ENCODE measurements at regions not wholly inside any gene's neighbourhood (a gene's known extent, or its start where the extent isn't known, plus 50 kb on each side); places are given as distances from the start of the nearest gene placed in this dataset.

- TF ChIP-seq RAD21 (IDR thresholded peaks at IDR 0.05; ENCODE audit: low read depth) (no peak), TEAD4 (IDR thresholded peaks at IDR 0.05) (no peak), REST (IDR thresholded peaks at IDR 0.05; ENCODE audit: low read depth) (no peak), TCF12 (IDR thresholded peaks at IDR 0.05; ENCODE audit: low read depth) (no peak), FOXM1 (IDR thresholded peaks at IDR 0.05; ENCODE audit: borderline replicate concordance, low read depth) (no peak), EGR1 (IDR thresholded peaks at IDR 0.05) (no peak), YY1 (IDR thresholded peaks at IDR 0.05; ENCODE audit: low read depth) (no peak), TAF1 (IDR thresholded peaks at IDR 0.05; ENCODE audit: low read depth) (no peak), USF1 (IDR thresholded peaks at IDR 0.05) (no peak), CREB1 (IDR thresholded peaks at IDR 0.05; ENCODE audit: low read depth) (no peak), MAX (IDR thresholded peaks at IDR 0.05) (no peak), ZBTB7A (IDR thresholded peaks at IDR 0.05; ENCODE audit: low read depth) (no peak), CEBPB (IDR thresholded peaks at IDR 0.05) (no peak), EP300 (IDR thresholded peaks at IDR 0.05; ENCODE audit: borderline replicate concordance) (no peak), NFIC (IDR thresholded peaks at IDR 0.05) (no peak)
Measured at GRCh38 chr3:186425788-186426730, 64.0 kb upstream of the DGKG start.

- TF ChIP-seq REST (IDR thresholded peaks at IDR 0.05; ENCODE audit: low read depth) (no peak), TAF1 (IDR thresholded peaks at IDR 0.05; ENCODE audit: low read depth) (no peak), CREB1 (IDR thresholded peaks at IDR 0.05; ENCODE audit: low read depth) (no peak), YY1 (IDR thresholded peaks at IDR 0.05; ENCODE audit: low read depth) (no peak), NFIC (IDR thresholded peaks at IDR 0.05) (no peak), EP300 (IDR thresholded peaks at IDR 0.05; ENCODE audit: borderline replicate concordance) (no peak)
Measured at GRCh38 chr3:186421946-186422345, 59.9 kb upstream of the DGKG start.

GRCh38 chr3:186418671-186419145, 56.7 kb upstream of the DGKG start:
- TF ChIP-seq RAD21 (IDR thresholded peaks at IDR 0.05; ENCODE audit: low read depth) (no peak), EGR1 (IDR thresholded peaks at IDR 0.05) (no peak), EP300 (IDR thresholded peaks at IDR 0.05; ENCODE audit: borderline replicate concordance) (no peak), YY1 (IDR thresholded peaks at IDR 0.05; ENCODE audit: low read depth) (no peak), USF1 (IDR thresholded peaks at IDR 0.05) (no peak), CEBPB (IDR thresholded peaks at IDR 0.05) (no peak), TCF12 (IDR thresholded peaks at IDR 0.05; ENCODE audit: low read depth) (no peak), TAF1 (IDR thresholded peaks at IDR 0.05; ENCODE audit: low read depth) (no peak), NFIC (IDR thresholded peaks at IDR 0.05) (no peak), TEAD4 (IDR thresholded peaks at IDR 0.05) (no peak)

- TF ChIP-seq EGR1 (IDR thresholded peaks at IDR 0.05), result no peak
- no peak for TF ChIP-seq CEBPB (IDR thresholded peaks at IDR 0.05)
- no peak for TF ChIP-seq NFIC (IDR thresholded peaks at IDR 0.05)
- TF ChIP-seq FOXM1 (IDR thresholded peaks at IDR 0.05; ENCODE audit: borderline replicate concordance, low read depth), result no peak
- no peak for TF ChIP-seq ZBTB7A (IDR thresholded peaks at IDR 0.05; ENCODE audit: low read depth)
- no peak for TF ChIP-seq USF1 (IDR thresholded peaks at IDR 0.05)
- no peak for TF ChIP-seq YY1 (IDR thresholded peaks at IDR 0.05; ENCODE audit: low read depth)
- TF ChIP-seq TAF1 (IDR thresholded peaks at IDR 0.05; ENCODE audit: low read depth), result no peak
- TF ChIP-seq REST (IDR thresholded peaks at IDR 0.05; ENCODE audit: low read depth), result no peak
- no peak for TF ChIP-seq MAX (IDR thresholded peaks at IDR 0.05)
- TF ChIP-seq EP300 (IDR thresholded peaks at IDR 0.05; ENCODE audit: borderline replicate concordance), result no peak
- no peak for TF ChIP-seq TCF12 (IDR thresholded peaks at IDR 0.05; ENCODE audit: low read depth)
- no peak for TF ChIP-seq RAD21 (IDR thresholded peaks at IDR 0.05; ENCODE audit: low read depth)
- TF ChIP-seq TEAD4 (IDR thresholded peaks at IDR 0.05), result no peak
- TF ChIP-seq CREB1 (IDR thresholded peaks at IDR 0.05; ENCODE audit: low read depth), result no peak
Measured at GRCh38 chr3:186417791-186418190, 55.8 kb upstream of the DGKG start.
